ENCODE measurements at regions not wholly inside any gene's neighbourhood (a gene's known extent, or its start where the extent isn't known, plus 50 kb on each side); places are given as distances from the start of the nearest gene placed in this dataset.

- TF ChIP-seq CHD7 (IDR thresholded peaks at IDR 0.05; ENCODE audit: insufficient replicate concordance, low read length) (no peak), SRF (IDR thresholded peaks at IDR 0.05; ENCODE audit: low read depth, low read length) (no peak), TCF12 (IDR thresholded peaks at IDR 0.05; ENCODE audit: low read depth, low read length) (no peak), BRCA1 (IDR thresholded peaks at IDR 0.05; ENCODE audit: low read depth, low read length) (no peak), USF2 (IDR thresholded peaks at IDR 0.05; ENCODE audit: low read length) (no peak)
Observed at GRCh38 chr4:30294295-30294694, 425.9 kb upstream of the PCDH7 start (continued).
